ENCODE measurements at regions not wholly inside any gene's neighbourhood (a gene's known extent, or its start where the extent isn't known, plus 50 kb on each side); places are given as distances from the start of the nearest gene placed in this dataset.

DNA sequence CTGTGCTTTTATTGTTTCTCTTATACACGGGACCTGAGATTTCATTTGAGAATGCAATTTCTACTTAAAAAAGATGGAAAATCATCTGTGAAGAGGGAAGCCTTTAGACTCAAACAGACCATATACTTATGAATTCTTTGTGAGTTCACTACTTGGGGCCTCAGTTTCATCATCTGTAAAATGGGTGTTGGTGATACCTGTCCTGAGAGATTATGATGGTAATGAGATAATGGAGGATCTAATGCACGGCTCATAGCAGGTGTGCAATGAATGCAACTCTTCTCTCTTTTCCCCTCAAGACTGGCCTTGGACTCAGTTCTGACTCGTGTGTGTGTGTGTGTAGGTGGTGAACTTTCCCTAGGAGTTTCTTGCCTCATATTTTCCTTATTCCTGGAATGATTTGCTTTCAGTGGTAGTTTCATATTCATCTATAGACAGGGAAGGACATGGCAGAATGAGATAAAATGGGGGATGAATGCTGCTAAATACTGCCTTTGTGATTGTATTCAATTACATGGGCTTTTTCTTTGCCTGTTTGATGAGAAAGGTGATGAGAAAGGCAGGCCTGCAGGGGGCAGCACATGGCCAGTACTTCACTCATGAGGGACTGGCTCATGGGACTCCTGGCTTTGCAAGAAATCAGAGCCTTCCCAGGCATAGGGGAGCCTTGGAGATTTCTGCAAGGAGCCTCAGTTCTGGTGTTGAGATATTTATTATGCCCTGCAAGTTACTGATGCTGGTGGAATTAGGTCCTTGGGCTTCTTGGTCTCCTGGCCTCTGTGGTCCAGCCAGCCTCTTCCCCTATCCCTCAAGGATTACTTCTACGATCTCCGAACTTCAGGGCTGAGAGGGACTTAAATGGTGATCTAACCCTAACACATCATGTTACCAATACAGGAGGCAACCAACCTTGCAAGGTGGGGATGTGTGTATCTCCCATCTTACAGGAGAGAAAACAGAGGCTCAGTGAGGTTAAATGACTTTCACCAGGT, 70.7 kb downstream of the RPLP1 start (continued):
- TF ChIP-seq REST (IDR thresholded peaks at IDR 0.05): no peak
- TF ChIP-seq CHD4 (IDR thresholded peaks at IDR 0.05; ENCODE audit: borderline replicate concordance): 0 out of 2 replicates have a peak, but pooled peaks have one; percentile 73
- no peak for TF ChIP-seq NPAS2 (CRISPR knock-in tag; IDR thresholded peaks at IDR 0.05; ENCODE audit: borderline replicate concordance)
- peak; percentile 94 for TF ChIP-seq SMC3 (IDR thresholded peaks at IDR 0.05)
- TF ChIP-seq CHD2 (IDR thresholded peaks at IDR 0.05; ENCODE audit: low read length, partially characterized antibody): no peak
- peak; percentile 94 to 96 for TF ChIP-seq RAD21 (conservative IDR thresholded peaks at IDR 0.05 in 1 of 2, IDR thresholded peaks at IDR 0.05 in 1 of 2)
- TF ChIP-seq ZC3H11A (IDR thresholded peaks at IDR 0.05): no peak
- TF ChIP-seq HOXB13 (CRISPR knock-in tag; IDR thresholded peaks at IDR 0.05; ENCODE audit: low read depth): no peak

DNA sequence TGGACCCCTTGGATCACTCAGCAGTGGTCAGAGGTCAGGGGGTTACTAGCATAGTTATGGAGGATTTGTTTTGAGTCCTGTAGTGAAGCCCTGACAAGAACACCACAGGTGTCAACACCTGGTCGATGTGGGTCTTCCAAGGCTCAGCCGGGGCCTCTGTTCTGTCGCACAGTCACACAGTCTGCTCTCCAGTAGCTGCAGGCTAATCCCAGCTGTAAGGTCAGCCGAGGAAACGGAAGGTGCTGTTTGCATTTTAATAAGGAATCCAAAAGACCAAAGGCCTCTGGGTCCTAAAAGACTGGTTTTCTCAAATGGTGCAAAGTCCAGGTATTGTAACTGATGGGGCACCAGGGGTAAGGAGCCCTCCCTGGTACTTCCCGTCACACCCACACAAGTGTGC, 71.7 kb downstream of the RPLP1 start:
- no peak for DNase-seq (ENCODE audit: low read depth in 1 of 2, low spot score in 1 of 2)
- no peak for ATAC-seq
- Histone ChIP-seq H3K4me2 (no peak overlapping the region), H3K27ac (peak overlapping the region in 1 of 2 experiments; percentile 42; a peak in 3 of 6 replicates), H3K4me3 (no peak overlapping the region), H3K4me1 (peaks cover 11% of the 10 kb centered on the region; the same call in 2 of the 3 replicates), H3K9me3 (no peaks in the 10 kb centered on the region)
- FAIRE-seq: no peak
- ChIA-PET POLR2A (no interaction called here), CTCF (interaction anchor here (0.7 to 2.4 kb wide), 20 partner anchors 8 to 1004 kb away, joined by 3 to 11 read pairs (median 3); no protein-coding TSS in a partner anchor)
- 81% methylated on average over 6 of the region's 6 CpGs for WGBS (ENCODE audit: missing lambda C conversion rate)
- TF ChIP-seq POLR2A (IDR thresholded peaks at IDR 0.05; ENCODE audit: low read length) (no peak), PHF8 (IDR thresholded peaks at IDR 0.05; ENCODE audit: borderline replicate concordance, low read depth) (no peak), ZSCAN20 (CRISPR knock-in tag; IDR thresholded peaks at IDR 0.05) (no peak), JUN (IDR thresholded peaks at IDR 0.05) (no peak), FOXS1 (CRISPR knock-in tag; IDR thresholded peaks at IDR 0.05) (no peak)

DNA sequence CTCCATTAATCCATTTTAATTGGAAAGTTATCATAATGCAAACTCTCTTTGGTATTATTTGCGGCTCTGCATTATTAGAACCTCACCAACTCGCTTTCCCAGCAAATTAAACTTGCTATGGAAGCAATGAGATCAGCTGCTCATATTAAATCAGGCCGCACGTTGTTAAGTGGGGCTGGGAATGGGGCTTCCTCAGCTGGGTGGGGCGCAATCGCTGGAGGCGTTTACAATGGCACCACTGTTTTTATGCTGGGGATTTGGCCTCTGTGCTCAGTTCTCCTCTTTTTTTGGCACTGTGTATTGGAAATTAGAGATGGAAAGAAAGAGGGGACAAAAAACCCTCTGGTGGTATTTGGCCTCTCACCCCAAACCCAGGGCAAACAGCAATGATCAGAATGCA, 72.2 kb downstream of the RPLP1 start:
- no peak overlapping the region for H3K4me2 ChIP-seq
- ChIA-PET POLR2A (no interaction called here), CTCF (interaction anchor here (1.3 to 2.4 kb wide), 5 partner anchors 14 to 52 kb away, joined by 3 to 11 read pairs (median 5); no protein-coding TSS in a partner anchor)
- H3K4me3 ChIP-seq: no peak overlapping the region
- H3K27ac ChIP-seq: no peak overlapping the region
- FAIRE-seq (no peak), DNase-seq (ENCODE audit: low read depth in 1 of 2, low spot score in 1 of 2) (no peak), ATAC-seq (no peak)
- WGBS (ENCODE audit: missing lambda C conversion rate): 93% methylated on average over 7 of the region's 7 CpGs
- H3K9me3 ChIP-seq: no peaks in the 10 kb centered on the region
- peaks cover 11% of the 10 kb centered on the region; the same call in 2 of the 3 replicates for H3K4me1 ChIP-seq
- TF ChIP-seq CEBPB (IDR thresholded peaks at IDR 0.05) (no peak), HDAC2 (IDR thresholded peaks at IDR 0.05) (no peak), KDM5A (IDR thresholded peaks at IDR 0.05) (no peak), HES2 (IDR thresholded peaks at IDR 0.05) (no peak), RFX5 (IDR thresholded peaks at IDR 0.05) (no peak), RAD21 (conservative IDR thresholded peaks at IDR 0.05 in 1 of 2, IDR thresholded peaks at IDR 0.05 in 1 of 2) (no peak), ZNF302 (CRISPR knock-in tag; IDR thresholded peaks at IDR 0.05) (no peak), BHLHE40 (IDR thresholded peaks at IDR 0.05; ENCODE audit: low read depth, low read length) (no peak), CTCF (IDR thresholded peaks at IDR 0.05) (no peak), EHF (CRISPR knock-in tag; IDR thresholded peaks at IDR 0.05) (no peak), MYC (IDR thresholded peaks at IDR 0.05; ENCODE audit: borderline replicate concordance, low read length) (no peak)
- TF ChIP-seq, protein P1, sequence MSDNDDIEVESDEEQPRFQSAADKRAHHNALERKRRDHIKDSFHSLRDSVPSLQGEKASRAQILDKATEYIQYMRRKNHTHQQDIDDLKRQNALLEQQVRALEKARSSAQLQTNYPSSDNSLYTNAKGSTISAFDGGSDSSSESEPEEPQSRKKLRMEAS (IDR thresholded peaks at IDR 0.05): no peak
- TF ChIP-seq, protein P2, sequence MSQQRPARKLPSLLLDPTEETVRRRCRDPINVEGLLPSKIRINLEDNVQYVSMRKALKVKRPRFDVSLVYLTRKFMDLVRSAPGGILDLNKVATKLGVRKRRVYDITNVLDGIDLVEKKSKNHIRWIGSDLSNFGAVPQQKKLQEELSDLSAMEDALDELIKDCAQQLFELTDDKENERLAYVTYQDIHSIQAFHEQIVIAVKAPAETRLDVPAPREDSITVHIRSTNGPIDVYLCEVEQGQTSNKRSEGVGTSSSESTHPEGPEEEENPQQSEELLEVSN (IDR thresholded peaks at IDR 0.05; ENCODE audit: borderline replicate concordance, low read depth): no peak
